ENCODE measurements at regions not wholly inside any gene's neighbourhood (a gene's known extent, or its start where the extent isn't known, plus 50 kb on each side); places are given as distances from the start of the nearest gene placed in this dataset.

DNA sequence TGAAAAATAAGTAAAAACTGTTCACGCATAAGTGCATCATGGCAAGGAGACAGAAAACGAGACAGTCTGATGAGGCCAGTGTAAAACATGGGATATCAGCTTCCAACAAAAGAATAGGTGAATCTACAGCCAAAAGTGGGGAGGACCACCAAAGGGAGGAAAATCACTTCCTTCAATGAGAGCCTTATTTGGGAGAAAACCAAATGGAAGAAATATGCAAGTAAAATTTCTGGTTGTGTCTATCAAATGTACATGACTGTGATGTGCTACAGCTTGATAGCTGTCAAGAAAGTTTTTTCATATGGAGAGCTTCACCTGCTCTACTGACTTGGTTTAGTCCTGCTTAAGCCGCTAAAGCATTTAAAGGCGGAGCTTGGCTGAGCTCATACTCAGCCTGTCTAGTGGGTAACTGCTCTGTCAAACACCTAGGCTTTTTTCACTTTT lies 66.2 kb downstream of the MAGEA1 start:
- TF ChIP-seq, protein P1, sequence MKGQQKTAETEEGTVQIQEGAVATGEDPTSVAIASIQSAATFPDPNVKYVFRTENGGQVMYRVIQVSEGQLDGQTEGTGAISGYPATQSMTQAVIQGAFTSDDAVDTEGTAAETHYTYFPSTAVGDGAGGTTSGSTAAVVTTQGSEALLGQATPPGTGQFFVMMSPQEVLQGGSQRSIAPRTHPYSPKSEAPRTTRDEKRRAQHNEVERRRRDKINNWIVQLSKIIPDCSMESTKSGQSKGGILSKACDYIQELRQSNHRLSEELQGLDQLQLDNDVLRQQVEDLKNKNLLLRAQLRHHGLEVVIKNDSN (IDR thresholded peaks at IDR 0.05) = no peak
- TF ChIP-seq NFIC (IDR thresholded peaks at IDR 0.05) (no peak), TEAD4 (IDR thresholded peaks at IDR 0.05) (no peak), FOXM1 (IDR thresholded peaks at IDR 0.05; ENCODE audit: borderline replicate concordance, low read depth) (no peak), ZBTB7A (IDR thresholded peaks at IDR 0.05; ENCODE audit: low read depth) (no peak), RAD21 (IDR thresholded peaks at IDR 0.05; ENCODE audit: low read depth) (no peak), CEBPB (IDR thresholded peaks at IDR 0.05) (no peak), EP300 (IDR thresholded peaks at IDR 0.05; ENCODE audit: borderline replicate concordance) (no peak), YY1 (IDR thresholded peaks at IDR 0.05; ENCODE audit: low read depth) (no peak), TAF1 (IDR thresholded peaks at IDR 0.05; ENCODE audit: low read depth) (no peak), TCF12 (IDR thresholded peaks at IDR 0.05; ENCODE audit: low read depth) (no peak), EGR1 (IDR thresholded peaks at IDR 0.05) (no peak)
- TF ChIP-seq, protein P2, sequence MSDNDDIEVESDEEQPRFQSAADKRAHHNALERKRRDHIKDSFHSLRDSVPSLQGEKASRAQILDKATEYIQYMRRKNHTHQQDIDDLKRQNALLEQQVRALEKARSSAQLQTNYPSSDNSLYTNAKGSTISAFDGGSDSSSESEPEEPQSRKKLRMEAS (IDR thresholded peaks at IDR 0.05) = 0 out of 2 replicates have a peak, but pooled peaks have one; percentile 15
- TF ChIP-seq, protein P3, sequence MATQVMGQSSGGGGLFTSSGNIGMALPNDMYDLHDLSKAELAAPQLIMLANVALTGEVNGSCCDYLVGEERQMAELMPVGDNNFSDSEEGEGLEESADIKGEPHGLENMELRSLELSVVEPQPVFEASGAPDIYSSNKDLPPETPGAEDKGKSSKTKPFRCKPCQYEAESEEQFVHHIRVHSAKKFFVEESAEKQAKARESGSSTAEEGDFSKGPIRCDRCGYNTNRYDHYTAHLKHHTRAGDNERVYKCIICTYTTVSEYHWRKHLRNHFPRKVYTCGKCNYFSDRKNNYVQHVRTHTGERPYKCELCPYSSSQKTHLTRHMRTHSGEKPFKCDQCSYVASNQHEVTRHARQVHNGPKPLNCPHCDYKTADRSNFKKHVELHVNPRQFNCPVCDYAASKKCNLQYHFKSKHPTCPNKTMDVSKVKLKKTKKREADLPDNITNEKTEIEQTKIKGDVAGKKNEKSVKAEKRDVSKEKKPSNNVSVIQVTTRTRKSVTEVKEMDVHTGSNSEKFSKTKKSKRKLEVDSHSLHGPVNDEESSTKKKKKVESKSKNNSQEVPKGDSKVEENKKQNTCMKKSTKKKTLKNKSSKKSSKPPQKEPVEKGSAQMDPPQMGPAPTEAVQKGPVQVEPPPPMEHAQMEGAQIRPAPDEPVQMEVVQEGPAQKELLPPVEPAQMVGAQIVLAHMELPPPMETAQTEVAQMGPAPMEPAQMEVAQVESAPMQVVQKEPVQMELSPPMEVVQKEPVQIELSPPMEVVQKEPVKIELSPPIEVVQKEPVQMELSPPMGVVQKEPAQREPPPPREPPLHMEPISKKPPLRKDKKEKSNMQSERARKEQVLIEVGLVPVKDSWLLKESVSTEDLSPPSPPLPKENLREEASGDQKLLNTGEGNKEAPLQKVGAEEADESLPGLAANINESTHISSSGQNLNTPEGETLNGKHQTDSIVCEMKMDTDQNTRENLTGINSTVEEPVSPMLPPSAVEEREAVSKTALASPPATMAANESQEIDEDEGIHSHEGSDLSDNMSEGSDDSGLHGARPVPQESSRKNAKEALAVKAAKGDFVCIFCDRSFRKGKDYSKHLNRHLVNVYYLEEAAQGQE (IDR thresholded peaks at IDR 0.05; ENCODE audit: low read depth) = no peak

All from Ishikawa (cell line).